CD4-positive, alpha-beta T cell treated with Interleukin-15 for 1 hour (primary cell): ENCODE measurements at regions not wholly inside any gene's neighbourhood (a gene's known extent, or its start where the extent isn't known, plus 50 kb on each side); places are given as distances from the start of the nearest gene placed in this dataset.
"Not testable (repeated sequence)": the region's sequence is repeated elsewhere in the genome, so short reads cannot be mapped to it uniquely, and the experiment has no call there.

Source experiments
- DNase-seq: peaks from one replicate; pipeline ENCODE4 v3.0.0-alpha.2; 2020

GRCh38 chr5:92977846-92978540 lies 603.0 kb downstream of the NR2F1-AS1 start:
- no peak for DNase-seq

GRCh38 chr5:92976156-92976555 lies 604.9 kb downstream of the NR2F1-AS1 start:
- no peak for DNase-seq

GRCh38 chr5:92969781-92970237 lies 611.2 kb downstream of the NR2F1-AS1 start:
- no peak for DNase-seq

GRCh38 chr5:92969191-92969780 lies 611.7 kb downstream of the NR2F1-AS1 start:
- DNase-seq, result no peak

GRCh38 chr5:92963800-92964199 lies 617.2 kb downstream of the NR2F1-AS1 start:
- DNase-seq, result no peak

GRCh38 chr5:92962752-92963151 lies 618.3 kb downstream of the NR2F1-AS1 start:
- DNase-seq, result no peak

GRCh38 chr5:92956886-92957285 lies 624.1 kb downstream of the NR2F1-AS1 start:
- DNase-seq, result no peak

GRCh38 chr5:92952243-92952642 lies 628.8 kb downstream of the NR2F1-AS1 start:
- DNase-seq, result no peak

- no peak for DNase-seq
These were observed 629.3 kb downstream of the NR2F1-AS1 start for GRCh38 chr5:92951746-92952145.

- no peak for DNase-seq
These were observed 634.5 kb downstream of the NR2F1-AS1 start for GRCh38 chr5:92946546-92946945.

GRCh38 chr5:92945605-92946097 lies 635.4 kb downstream of the NR2F1-AS1 start:
- DNase-seq, result no peak

- DNase-seq, result no peak
These were observed 636.0 kb downstream of the NR2F1-AS1 start for GRCh38 chr5:92944903-92945604.

GRCh38 chr5:92944337-92944736 lies 636.7 kb downstream of the NR2F1-AS1 start:
- DNase-seq, result no peak

- no peak for DNase-seq
These were observed 638.3 kb downstream of the NR2F1-AS1 start for GRCh38 chr5:92942762-92943161.

GRCh38 chr5:92941806-92942205 lies 639.2 kb downstream of the NR2F1-AS1 start:
- DNase-seq, result no peak

GRCh38 chr5:92939428-92939827 lies 641.6 kb downstream of the NR2F1-AS1 start:
- no peak for DNase-seq

GRCh38 chr5:92937396-92937795 lies 643.6 kb downstream of the NR2F1-AS1 start:
- DNase-seq, result not testable (repeated sequence)

- DNase-seq, result no peak
These were observed 651.0 kb downstream of the NR2F1-AS1 start for GRCh38 chr5:92930057-92930456.

- DNase-seq, result no peak
These were observed 653.7 kb downstream of the NR2F1-AS1 start for GRCh38 chr5:92927291-92927778.

GRCh38 chr5:92923885-92924284 lies 657.1 kb downstream of the NR2F1-AS1 start:
- no peak for DNase-seq

GRCh38 chr5:92922231-92922967 lies 658.6 kb downstream of the NR2F1-AS1 start:
- no peak for DNase-seq

GRCh38 chr5:92917044-92917443 lies 664.0 kb downstream of the NR2F1-AS1 start:
- no peak for DNase-seq

- no peak for DNase-seq
These were observed 665.0 kb downstream of the NR2F1-AS1 start for GRCh38 chr5:92916036-92916435.
